Endothelial cell (in vitro differentiated cells): ENCODE measurements at regions not wholly inside any gene's neighbourhood (a gene's known extent, or its start where the extent isn't known, plus 50 kb on each side); places are given as distances from the start of the nearest gene placed in this dataset.

Experiments
- DNase-seq: peaks from one replicate; pipeline ENCODE4 v3.0.0; 2021; ENCODE audit warnings: low spot score
- H3K27ac Mint-ChIP-seq: one replicate; pipeline ENCODE4 v1.8.0; 2021; ENCODE audit warnings: mixed read lengths, inconsistent platforms; ENCODE audit not compliant: unreplicated experiment
- H3K27me3 Mint-ChIP-seq: one replicate; pipeline ENCODE4 v1.8.0; 2021; ENCODE audit warnings: mild to moderate bottlenecking, moderate library complexity, mixed read lengths, inconsistent platforms; ENCODE audit not compliant: unreplicated experiment
- H3K36me3 Mint-ChIP-seq: one replicate; pipeline ENCODE4 v1.8.0; 2021; ENCODE audit warnings: mild to moderate bottlenecking, low read depth, mixed read lengths, inconsistent platforms; ENCODE audit not compliant: unreplicated experiment
- H3K4me1 Mint-ChIP-seq: one replicate; pipeline ENCODE4 v1.8.0; 2021; ENCODE audit warnings: mild to moderate bottlenecking, mixed read lengths, inconsistent platforms; ENCODE audit not compliant: unreplicated experiment
- H3K4me3 Mint-ChIP-seq: one replicate; pipeline ENCODE4 v1.8.0; 2021; ENCODE audit warnings: mild to moderate bottlenecking, mixed read lengths, inconsistent platforms; ENCODE audit not compliant: unreplicated experiment
- H3K9me3 Mint-ChIP-seq: one replicate; pipeline ENCODE4 v1.8.0; 2021; ENCODE audit warnings: mixed read lengths, inconsistent platforms; ENCODE audit not compliant: unreplicated experiment
- TF ChIP-seq, protein P1 (sequence below): fragments of 200-600 bp; sonication (generic); IDR thresholded peaks from one replicate; pipeline ENCODE4 v1.5.0; 2021; ENCODE audit warnings: antibody characterized with exemption; ENCODE audit not compliant: unreplicated experiment

DNA sequence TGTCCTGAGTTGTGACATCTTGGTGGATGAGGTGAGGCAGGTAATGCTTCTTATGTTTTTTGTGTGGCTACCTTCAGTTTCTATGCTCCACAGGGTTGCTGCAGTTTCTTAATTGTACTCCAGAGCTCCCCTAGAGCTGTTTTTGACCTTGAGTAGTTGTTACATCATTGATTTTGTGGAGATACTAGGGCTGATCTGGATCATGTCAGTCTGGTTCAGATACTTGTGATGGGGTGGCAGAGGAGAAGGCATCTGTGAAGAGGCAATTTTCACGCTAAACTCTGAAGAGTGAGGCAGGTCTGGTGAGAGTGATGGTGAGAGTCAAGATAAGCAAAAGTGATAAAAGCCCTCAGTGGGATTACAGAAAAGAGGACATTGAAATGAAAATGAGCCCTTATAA is 1180.2 kb downstream of the RAPGEF2 start:
- no peak for DNase-seq
- TF ChIP-seq, protein P1, sequence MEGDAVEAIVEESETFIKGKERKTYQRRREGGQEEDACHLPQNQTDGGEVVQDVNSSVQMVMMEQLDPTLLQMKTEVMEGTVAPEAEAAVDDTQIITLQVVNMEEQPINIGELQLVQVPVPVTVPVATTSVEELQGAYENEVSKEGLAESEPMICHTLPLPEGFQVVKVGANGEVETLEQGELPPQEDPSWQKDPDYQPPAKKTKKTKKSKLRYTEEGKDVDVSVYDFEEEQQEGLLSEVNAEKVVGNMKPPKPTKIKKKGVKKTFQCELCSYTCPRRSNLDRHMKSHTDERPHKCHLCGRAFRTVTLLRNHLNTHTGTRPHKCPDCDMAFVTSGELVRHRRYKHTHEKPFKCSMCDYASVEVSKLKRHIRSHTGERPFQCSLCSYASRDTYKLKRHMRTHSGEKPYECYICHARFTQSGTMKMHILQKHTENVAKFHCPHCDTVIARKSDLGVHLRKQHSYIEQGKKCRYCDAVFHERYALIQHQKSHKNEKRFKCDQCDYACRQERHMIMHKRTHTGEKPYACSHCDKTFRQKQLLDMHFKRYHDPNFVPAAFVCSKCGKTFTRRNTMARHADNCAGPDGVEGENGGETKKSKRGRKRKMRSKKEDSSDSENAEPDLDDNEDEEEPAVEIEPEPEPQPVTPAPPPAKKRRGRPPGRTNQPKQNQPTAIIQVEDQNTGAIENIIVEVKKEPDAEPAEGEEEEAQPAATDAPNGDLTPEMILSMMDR: no peak
- Mint-ChIP-seq H3K36me3 (no peaks in the 10 kb centered on the region), H3K27me3 (peaks cover 2% of the 10 kb centered on the region), H3K4me1 (no peaks in the 10 kb centered on the region), H3K27ac (no peak overlapping the region), H3K9me3 (no peaks in the 10 kb centered on the region), H3K4me3 (no peak overlapping the region)

DNA sequence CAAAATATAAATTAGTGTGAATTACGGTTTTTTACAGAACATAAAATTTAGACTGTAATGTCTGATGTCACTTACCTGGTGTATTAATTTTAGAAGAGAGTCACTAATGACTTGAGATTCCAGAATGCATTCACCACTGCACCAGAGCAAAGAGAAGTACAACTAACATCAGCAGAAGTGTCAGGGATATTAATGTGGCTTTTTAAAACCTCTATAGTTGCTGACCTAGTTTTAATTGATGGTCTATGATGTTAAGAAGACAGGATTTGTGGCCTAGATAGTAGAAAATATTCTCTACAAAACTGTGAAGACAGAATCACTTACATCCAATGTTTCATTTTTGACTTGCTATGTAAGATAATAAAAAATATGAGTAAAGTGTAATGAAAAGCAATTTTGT is 1181.6 kb downstream of the RAPGEF2 start:
- Mint-ChIP-seq H3K27ac (no peak overlapping the region), H3K9me3 (no peaks in the 10 kb centered on the region), H3K36me3 (no peaks in the 10 kb centered on the region), H3K4me3 (no peak overlapping the region), H3K4me1 (no peaks in the 10 kb centered on the region), H3K27me3 (no peaks in the 10 kb centered on the region)
- TF ChIP-seq, protein P1: no peak
- no peak for DNase-seq

DNA sequence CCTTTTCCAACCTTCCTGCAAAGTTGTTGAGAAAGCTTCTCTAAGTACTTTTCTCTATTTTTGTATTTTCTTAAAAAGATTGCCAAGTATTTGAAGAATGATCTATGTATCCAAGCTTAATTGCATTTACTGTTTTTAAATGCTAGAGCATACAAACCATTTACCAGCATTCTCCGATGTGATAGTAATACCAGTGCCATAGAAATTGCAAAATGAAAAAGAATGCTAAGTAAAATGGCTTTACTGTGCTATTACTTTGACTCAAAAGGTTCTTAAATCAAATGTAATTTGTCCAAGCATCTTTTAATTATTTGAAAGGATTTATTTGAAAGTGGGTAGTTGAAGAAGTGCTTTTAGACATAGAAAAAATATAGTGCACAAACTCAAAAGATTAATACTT is 1183.2 kb downstream of the RAPGEF2 start:
- Mint-ChIP-seq H3K9me3 (no peaks in the 10 kb centered on the region), H3K4me1 (no peaks in the 10 kb centered on the region), H3K36me3 (no peaks in the 10 kb centered on the region), H3K4me3 (no peak overlapping the region), H3K27me3 (no peaks in the 10 kb centered on the region), H3K27ac (no peak overlapping the region)
- DNase-seq: no peak
- TF ChIP-seq, protein P1: no peak

DNA sequence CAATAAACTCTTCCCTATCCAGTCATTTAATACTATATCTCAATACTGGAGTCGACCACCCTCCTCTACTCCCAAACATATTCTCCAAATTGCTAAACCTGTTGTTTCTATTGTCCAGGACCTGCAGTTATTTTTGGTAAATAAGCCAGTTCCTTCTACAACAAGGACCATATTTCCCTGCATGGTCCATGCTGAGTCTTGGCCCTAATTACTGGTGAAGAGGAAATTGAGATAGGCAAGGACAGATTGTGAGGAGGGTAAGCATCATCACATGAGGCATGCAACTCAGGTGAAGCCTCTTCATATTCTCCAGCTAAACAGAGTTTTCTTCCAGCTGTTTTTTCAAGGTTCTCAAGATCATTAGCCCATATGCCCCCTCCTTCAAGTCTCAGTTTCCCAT is 1193.6 kb downstream of the RAPGEF2 start:
- no peak overlapping the region for H3K4me3 Mint-ChIP-seq
- H3K4me1 Mint-ChIP-seq: peaks cover 2% of the 10 kb centered on the region
- no peaks in the 10 kb centered on the region for H3K9me3 Mint-ChIP-seq
- DNase-seq: no peak
- no peak overlapping the region for H3K27ac Mint-ChIP-seq
- no peaks in the 10 kb centered on the region for H3K36me3 Mint-ChIP-seq
- H3K27me3 Mint-ChIP-seq: no peaks in the 10 kb centered on the region
- TF ChIP-seq, protein P1: no peak

DNA sequence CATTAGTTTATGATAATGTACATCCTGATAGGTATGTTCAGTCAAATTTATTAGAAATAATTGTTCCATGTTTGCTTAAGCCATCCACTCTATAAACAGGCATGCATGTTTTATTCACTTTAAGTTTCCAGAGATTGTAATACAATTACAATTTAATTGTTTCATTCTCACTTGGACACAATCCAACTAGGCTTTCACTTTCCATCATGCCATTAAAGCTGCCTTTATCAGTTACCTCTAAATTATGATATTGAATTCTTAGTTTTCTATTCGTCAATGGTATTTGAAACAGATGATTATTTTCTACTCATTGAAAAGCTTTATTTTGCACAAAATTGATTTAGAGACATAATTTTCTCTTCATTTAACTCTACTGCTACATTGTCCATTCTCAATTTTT is 1196.3 kb downstream of the RAPGEF2 start:
- TF ChIP-seq, protein P1: no peak
- no peaks in the 10 kb centered on the region for H3K27me3 Mint-ChIP-seq
- H3K9me3 Mint-ChIP-seq: no peaks in the 10 kb centered on the region

More for the DNA sequence above, 1196.3 kb downstream of the RAPGEF2 start:
- H3K4me1 Mint-ChIP-seq: peaks cover 12% of the 10 kb centered on the region
- DNase-seq: no peak
- H3K27ac Mint-ChIP-seq: no peak overlapping the region
- no peak overlapping the region for H3K4me3 Mint-ChIP-seq
- no peaks in the 10 kb centered on the region for H3K36me3 Mint-ChIP-seq
